ENCODE measurements at regions not wholly inside any gene's neighbourhood (a gene's known extent, or its start where the extent isn't known, plus 50 kb on each side); places are given as distances from the start of the nearest gene placed in this dataset.
A peak's percentile ranks its signal among the peaks of the same experiment; 100 is the strongest.

- no peak for DNase-seq
Measured at GRCh38 chr9:129354498-129354897, 176.4 kb upstream of the IER5L start.

GRCh38 chr9:129353697-129354336, 175.8 kb upstream of the IER5L start:
- no peak for DNase-seq

- no peak for DNase-seq
Measured at GRCh38 chr9:129352146-129352865, 174.2 kb upstream of the IER5L start.

GRCh38 chr9:129351642-129352145, 173.6 kb upstream of the IER5L start:
- DNase-seq: no peak

GRCh38 chr9:129351058-129351641, 173.1 kb upstream of the IER5L start:
- peak; percentile 60 for DNase-seq

GRCh38 chr9:129350143-129350935, 172.3 kb upstream of the IER5L start:
- no peak for DNase-seq

GRCh38 chr9:129349665-129349947, 171.5 kb upstream of the IER5L start:
- DNase-seq: no peak

GRCh38 chr9:129348890-129349664, 171.0 kb upstream of the IER5L start:
- DNase-seq: no peak

- peak; percentile 60 for DNase-seq
Measured at GRCh38 chr9:129347316-129348120, 169.5 kb upstream of the IER5L start.

GRCh38 chr9:129346046-129346445, 168.0 kb upstream of the IER5L start:
- DNase-seq: no peak

GRCh38 chr9:129344641-129345495, 166.8 kb upstream of the IER5L start:
- DNase-seq: no peak

GRCh38 chr9:129343424-129344375, 165.6 kb upstream of the IER5L start:
- no peak for DNase-seq

GRCh38 chr9:129342591-129343423, 164.7 kb upstream of the IER5L start:
- DNase-seq: no peak

GRCh38 chr9:129341987-129342348, 163.9 kb upstream of the IER5L start:
- DNase-seq: no peak

GRCh38 chr9:129341171-129341986, 163.3 kb upstream of the IER5L start:
- DNase-seq: no peak

GRCh38 chr9:129340427-129341170, 162.5 kb upstream of the IER5L start:
- DNase-seq: no peak

Data from fibroblast of skin of scalp (primary cell).